IMR-90 (cell line): ENCODE measurements at regions not wholly inside any gene's neighbourhood (a gene's known extent, or its start where the extent isn't known, plus 50 kb on each side); places are given as distances from the start of the nearest gene placed in this dataset.

ENCODE experiments used
- ATAC-seq: fragments of 200-7000 bp; cut with Tn5 transposase; 2 replicates; pipeline ENCODE4 v1.9.1; 2020; ENCODE audit warnings: low read depth, mild to moderate bottlenecking, moderate library complexity
- BruUV-seq: library from RNA; stranded (reverse); fragments of 400-500 nt; replicated peaks from 2 replicates; lab custom pipeline; 2021; lab: Mats Ljungman, UMichigan
- CTCF ChIA-PET: fragments of 300-600 bp; formaldehyde crosslinking; extraction: SDS; loops from one replicate; lab custom pipeline; 2021; ENCODE audit warnings: antibody characterized with exemption; lab: Yijun Ruan, JAX
- POLR2A ChIA-PET: fragments of 300-600 bp; sonication (Branson Sonifier 250); formaldehyde crosslinking; loops from one replicate; lab custom pipeline; 2022; ENCODE audit warnings: antibody characterized with exemption; ENCODE audit not compliant: unreplicated experiment; lab: Charles Lee
- DNase-seq: peaks from one replicate; pipeline ENCODE4 v3.0.0; 2013
- H2AFZ ChIP-seq: replicated peaks from 2 replicates; pipeline ENCODE3; 2013; ENCODE audit warnings: low read length, mild to moderate bottlenecking; ENCODE audit not compliant: poor library complexity
- H2AK5ac ChIP-seq: 2 replicates; pipeline ENCODE4 v1.6.1; 2013; ENCODE audit warnings: low read depth, low read length, inconsistent platforms
- H2AK9ac ChIP-seq: replicated peaks from 2 replicates; pipeline ENCODE3; 2013; ENCODE audit warnings: mild to moderate bottlenecking, low read depth, low read length, moderate library complexity; ENCODE audit not compliant: poor library complexity
- H2BK120ac ChIP-seq: 2 replicates; pipeline ENCODE4 v1.6.1; 2013; ENCODE audit warnings: low read depth, low read length, inconsistent platforms
- H2BK15ac ChIP-seq: 3 replicates; pipeline ENCODE4 v1.6.1; 2013; ENCODE audit warnings: low read depth, low read length, inconsistent platforms
- H2BK20ac ChIP-seq: 2 replicates; pipeline ENCODE4 v1.6.1; 2013; ENCODE audit warnings: low read depth, mild to moderate bottlenecking, inconsistent platforms, low read length, moderate library complexity
- H2BK5ac ChIP-seq: 2 replicates; pipeline ENCODE4 v1.6.1; 2013; ENCODE audit warnings: mild to moderate bottlenecking, low read depth, low read length, inconsistent platforms; ENCODE audit not compliant: poor library complexity, severe bottlenecking
- H3K14ac ChIP-seq: replicated peaks from 2 replicates; pipeline ENCODE4 v1.6.1; 2013; ENCODE audit warnings: low read depth, low read length, inconsistent platforms
- H3K18ac ChIP-seq: 2 replicates; pipeline ENCODE4 v1.6.1; 2013; ENCODE audit warnings: low read depth, low read length, control low read depth
- H3K23ac ChIP-seq: 2 replicates; pipeline ENCODE4 v1.6.1; 2013; ENCODE audit warnings: low read depth, low read length, inconsistent platforms
- H3K27ac ChIP-seq: 2 replicates; pipeline ENCODE4 v1.5.1; 2013; ENCODE audit warnings: mild to moderate bottlenecking, control low read depth, low read length; ENCODE audit not compliant: insufficient read depth
- H3K27me3 ChIP-seq: 2 replicates; pipeline ENCODE4 v1.6.1; 2013; ENCODE audit warnings: low read length; ENCODE audit not compliant: control insufficient read depth, insufficient read depth
- H3K36me3 ChIP-seq: 2 replicates; pipeline ENCODE4 v1.6.1; 2013; ENCODE audit warnings: low read length, mixed read lengths; ENCODE audit not compliant: control insufficient read depth, insufficient read depth
- H3K4ac ChIP-seq: 2 replicates; pipeline ENCODE4 v1.6.1; 2013; ENCODE audit warnings: low read depth, low read length, inconsistent platforms
- H3K4me1 ChIP-seq: 2 replicates; pipeline ENCODE4 v1.6.1; 2013; ENCODE audit warnings: low read length, mixed read lengths; ENCODE audit not compliant: control insufficient read depth, insufficient read depth
- H3K4me2 ChIP-seq: 2 replicates; pipeline ENCODE4 v1.6.1; 2013; ENCODE audit warnings: low read depth, mild to moderate bottlenecking, control low read depth, low read length, moderate library complexity
- H3K4me3 ChIP-seq: 2 replicates; pipeline ENCODE4 v1.5.1; 2013; ENCODE audit warnings: low read depth, mild to moderate bottlenecking, control low read depth, low read length, moderate library complexity; ENCODE audit not compliant: insufficient read depth
- H3K56ac ChIP-seq: 2 replicates; pipeline ENCODE4 v1.6.1; 2013; ENCODE audit warnings: low read length, inconsistent platforms; ENCODE audit not compliant: insufficient read depth; ENCODE audit errors: extremely low read depth
- H3K79me1 ChIP-seq, 2 experiments: 2 replicates each; pipeline ENCODE4 v1.6.1; 2013; ENCODE audit warnings: low read length in 2 of 2, inconsistent platforms in 1 of 2, low read depth in 1 of 2
- H3K9ac ChIP-seq: 2 replicates; pipeline ENCODE4 v1.6.1; 2013; ENCODE audit warnings: low read depth, low read length, control low read depth
- H3K9me1 ChIP-seq: 2 replicates; pipeline ENCODE4 v1.6.1; 2013; ENCODE audit warnings: low read length, inconsistent platforms; ENCODE audit not compliant: insufficient read depth
- H3K9me3 ChIP-seq: 2 replicates; pipeline ENCODE4 v1.6.1; 2013; ENCODE audit warnings: low read length; ENCODE audit not compliant: control insufficient read depth, insufficient read depth
- H4K20me1 ChIP-seq: 2 replicates; pipeline ENCODE4 v1.6.1; 2013; ENCODE audit warnings: low read length, inconsistent platforms; ENCODE audit not compliant: insufficient read depth
- H4K5ac ChIP-seq: 2 replicates; pipeline ENCODE4 v1.6.1; 2013; ENCODE audit warnings: mild to moderate bottlenecking, low read depth, low read length, control low read depth
- H4K8ac ChIP-seq, 2 experiments: 2 replicates each; pipeline ENCODE4 v1.6.1; 2013; ENCODE audit warnings: low read depth in 2 of 2, low read length in 2 of 2, control low read depth in 1 of 2, inconsistent platforms in 1 of 2
- H4K91ac ChIP-seq: 2 replicates; pipeline ENCODE4 v1.6.1; 2013; ENCODE audit warnings: low read depth, low read length, inconsistent platforms; ENCODE audit not compliant: insufficient read depth
- BHLHE40 ChIP-seq: fragments of 150-350 bp; IDR thresholded peaks from 2 replicates; pipeline ENCODE4 v1.6.1; 2016; ENCODE audit warnings: mild to moderate bottlenecking, low read depth, low read length
- ELK1 ChIP-seq: fragments of 150-350 bp; IDR thresholded peaks from 2 replicates; pipeline ENCODE4 v1.6.1; 2016; ENCODE audit warnings: low read depth, mild to moderate bottlenecking, low read length, moderate library complexity, borderline replicate concordance
- MAFK ChIP-seq: IDR thresholded peaks from 2 replicates; pipeline ENCODE4 v1.6.1; 2012; ENCODE audit warnings: low read depth, low read length, improper control_type of control experiment
- MAZ ChIP-seq: IDR thresholded peaks from 2 replicates; pipeline ENCODE4 v1.6.1; 2012; ENCODE audit warnings: low read depth, mild to moderate bottlenecking, low read length, improper control_type of control experiment, moderate library complexity, borderline replicate concordance
- NFE2L2 ChIP-seq: fragments of 150-350 bp; IDR thresholded peaks from 2 replicates; pipeline ENCODE4 v1.6.1; 2016; ENCODE audit warnings: low read depth, mild to moderate bottlenecking, low read length
- POLR2A ChIP-seq: IDR thresholded peaks from 2 replicates; pipeline ENCODE4 v1.6.1; 2012; ENCODE audit warnings: mild to moderate bottlenecking, low read depth, low read length
- SMC3 ChIP-seq: fragments of 150-350 bp; IDR thresholded peaks from 2 replicates; pipeline ENCODE4 v1.6.1; 2016; ENCODE audit warnings: low read depth, mild to moderate bottlenecking, antibody characterized with exemption, low read length, moderate library complexity
- USF2 ChIP-seq: fragments of 150-350 bp; IDR thresholded peaks from 2 replicates; pipeline ENCODE4 v1.6.1; 2017; ENCODE audit warnings: mild to moderate bottlenecking, antibody characterized with exemption, low read length, low read depth
- WGBS, 2 experiments: methylation state at CpG; one replicate each; pipeline versions ENCODE4 v1.1.5 to v1.1.7; 2013; ENCODE audit warnings: missing lambda C conversion rate in 2 of 2; ENCODE audit not compliant: insufficient read length in 1 of 2; ENCODE audit errors: extremely low coverage in 2 of 2; 5-methylcytosine and 5-hydroxymethylcytosine counted together
- dilution Hi-C: fragments of 300-500 bp; cut with HindIII; formaldehyde crosslinking; loops from one replicate; pipeline ENCODE4 v1.14.3; 2018; ENCODE audit warnings: low sequenced_read_pairs; ENCODE audit not compliant: unreplicated experiment
- in situ Hi-C: fragments of 300-500 bp; cut with MboI; formaldehyde crosslinking; loops from 3 replicates; pipeline ENCODE4 v1.14.3; 2019; ENCODE audit warnings: low sequenced_read_pairs, inconsistent platforms, mixed read lengths
- intact Hi-C: fragments of 100-400 bp; cut with micrococcal nuclease; formaldehyde crosslinking; loops from 2 replicates; pipeline ENCODE4 v1.10.0; 2022

- Histone ChIP-seq H3K14ac (no peak overlapping the region), H2AK5ac (no peak overlapping the region), H3K23ac (no peak overlapping the region), H2BK15ac (no peak overlapping the region), H2AFZ (no peak overlapping the region), H2BK5ac (no peak overlapping the region), H3K9ac (no peak overlapping the region), H3K4ac (no peak overlapping the region), H4K5ac (no peak overlapping the region), H2AK9ac (no peak overlapping the region), H3K18ac (no peak overlapping the region), H3K9me1 (no peaks in the 10 kb centered on the region), H3K4me1 (no peaks in the 10 kb centered on the region), H3K4me3 (no peak overlapping the region), H3K4me2 (no peak overlapping the region), H3K9me3 (no peaks in the 10 kb centered on the region), H4K20me1 (no peaks in the 10 kb centered on the region), H2BK20ac (no peak overlapping the region), H3K36me3 (no peaks in the 10 kb centered on the region), H2BK120ac (no peak overlapping the region), H3K56ac (no peak overlapping the region), H4K8ac (no peak overlapping the region), H3K27ac (no peak overlapping the region), H3K79me1 (no peaks in the 10 kb centered on the region), H3K27me3 (no peaks in the 10 kb centered on the region), H4K91ac (no peak overlapping the region)
- DNase-seq (no peak), ATAC-seq (no peak)
- dilution Hi-C loops, result no loop called here
- TF ChIP-seq MAZ (no peak), POLR2A (no peak), MAFK (no peak), NFE2L2 (no peak), USF2 (no peak), ELK1 (no peak), SMC3 (no peak), BHLHE40 (no peak)
- ChIA-PET CTCF (interaction anchor here (0.6 to 1.1 kb wide), 2 partner anchors 9 to 1501 kb away, joined by 3 read pairs; no protein-coding TSS in a partner anchor), POLR2A (no interaction called here)
- BruUV-seq, result no TSS peak
- in situ Hi-C loops, result no loop called here
- intact Hi-C loops, result loop anchor here (10.0 kb wide), 1 partner anchor 1485 kb away; no protein-coding TSS in a partner anchor
- no CpG with 5 or more reads among the region's 1 CpG for WGBS, 2 experiments
Measured at GRCh38 chr2:41399437-41400087, 648.3 kb upstream of the PKDCC start.
